K562 (cell line): ENCODE measurements at regions not wholly inside any gene's neighbourhood (a gene's known extent, or its start where the extent isn't known, plus 50 kb on each side); places are given as distances from the start of the nearest gene placed in this dataset.

Source experiments
- ATAC-seq: fragments of 200-7000 bp; cut with Tn5 transposase; 3 replicates; pipeline ENCODE4 v1.9.1; 2020; ENCODE audit warnings: moderate library complexity
- BruUV-seq: library from RNA; stranded (reverse); fragments of 400-500 nt; replicated peaks from 2 replicates; lab custom pipeline; 2021; lab: Mats Ljungman, UMichigan
- CTCF ChIA-PET: fragments of 300-600 bp; formaldehyde crosslinking; extraction: SDS; loops from one replicate; lab custom pipeline; 2021; ENCODE audit warnings: low intra/inter-chr PET ratio; lab: Yijun Ruan, JAX
- POLR2A ChIA-PET: fragments of 300-600, 350-650 bp; sonication (Branson Sonifier 250); formaldehyde crosslinking; extraction: SDS; loops from one replicate; lab custom pipeline; 2021; ENCODE audit warnings: antibody characterized with exemption, inconsistent platforms; lab: Yijun Ruan, JAX
- DNase-seq, 4 experiments: peaks; one replicate each; pipeline versions ENCODE4 v3.0.0 to v3.0.0-alpha.2; 2011 to 2018; ENCODE audit warnings: low spot score in 3 of 4, mixed read lengths in 3 of 4; ENCODE audit errors: extremely low read depth in 1 of 4
- FAIRE-seq: peaks from 2 replicates; lab custom pipeline; 2011; peaks lifted over from hg19 to GRCh38; lab: Jason Lieb, UNC
- H2AFZ ChIP-seq: 2 replicates; pipeline ENCODE4 v1.6.0; 2011; ENCODE audit warnings: low read depth, low read length, control low read depth, inconsistent platforms
- H3K27ac ChIP-seq: fragments of 200-600 bp; 3 replicates; pipeline ENCODE4 v1.8.0; 2011; ENCODE audit warnings: low read depth, mild to moderate bottlenecking, control low read depth, inconsistent platforms, low read length, moderate library complexity, mixed read lengths; ENCODE audit errors: extremely low read depth
- H3K27me3 ChIP-seq, 2 experiments: fragments of 300-600 bp in 1 of 2; 2 replicates in 1 of 2; 3 replicates in 1 of 2; pipeline versions ENCODE4 v1.6.0 to v1.8.0; 2011; ENCODE audit warnings: inconsistent platforms in 2 of 2, low read length in 2 of 2, mild to moderate bottlenecking in 1 of 2, mixed read lengths in 1 of 2, moderate library complexity in 1 of 2; ENCODE audit not compliant: control insufficient read depth in 2 of 2, insufficient read depth in 2 of 2
- H3K36me3 ChIP-seq: fragments of 300-600 bp; 3 replicates; pipeline ENCODE4 v1.8.0; 2011; ENCODE audit warnings: mild to moderate bottlenecking, low read length, inconsistent platforms; ENCODE audit not compliant: control insufficient read depth, insufficient read depth
- H3K4me1 ChIP-seq, 2 experiments: fragments of 200-600 bp in 1 of 2; replicated peaks in 1 of 2; 2 replicates in 1 of 2; 3 replicates in 1 of 2; pipeline versions ENCODE4 v1.5.1 to v1.8.0; 2011; ENCODE audit warnings: inconsistent platforms in 2 of 2, low read length in 2 of 2, mild to moderate bottlenecking in 1 of 2, mixed read lengths in 1 of 2, moderate library complexity in 1 of 2; ENCODE audit not compliant: control insufficient read depth in 2 of 2, insufficient read depth in 2 of 2
- H3K4me2 ChIP-seq: 2 replicates; pipeline ENCODE4 v1.6.1; 2011; ENCODE audit warnings: low read length, control low read depth, inconsistent platforms, mixed read lengths; ENCODE audit not compliant: insufficient read depth
- H3K4me3 ChIP-seq: fragments of 200-600 bp; sonication (generic), shearing (Covaris generic); 2 replicates; pipeline ENCODE4 v1.5.1; 2016; ENCODE audit warnings: control low read depth, inconsistent platforms
- H3K79me2 ChIP-seq: fragments of 200-600 bp; 3 replicates; pipeline ENCODE4 v1.8.0; 2011; ENCODE audit warnings: low read length, inconsistent platforms; ENCODE audit not compliant: control insufficient read depth, insufficient read depth
- H3K9ac ChIP-seq, 2 experiments: 2 replicates each; pipeline versions ENCODE4 v1.6.0 to v1.6.1; 2011; ENCODE audit warnings: low read depth in 2 of 2, low read length in 2 of 2, control low read depth in 1 of 2, inconsistent platforms in 1 of 2, mild to moderate bottlenecking in 1 of 2, mixed read lengths in 1 of 2; ENCODE audit not compliant: insufficient read depth in 1 of 2
- H3K9me1 ChIP-seq: one replicate; pipeline ENCODE4 v1.6.0; 2011; ENCODE audit warnings: inconsistent platforms, mild to moderate bottlenecking, low read length, moderate library complexity; ENCODE audit not compliant: control insufficient read depth, insufficient read depth
- H3K9me3 ChIP-seq: replicated peaks from 2 replicates; pipeline ENCODE4 v1.5.1; 2011; ENCODE audit warnings: low read depth, low read length, inconsistent platforms; ENCODE audit not compliant: control insufficient read depth, insufficient read depth
- H4K20me1 ChIP-seq: replicated peaks from 2 replicates; pipeline ENCODE4 v1.6.1; 2011; ENCODE audit warnings: low read length, inconsistent platforms, mixed read lengths; ENCODE audit not compliant: control insufficient read depth, insufficient read depth
- BCL6 ChIP-seq: fragments of 250-450 bp; sonication (Bioruptor Pico); IDR thresholded peaks from 2 replicates; pipeline ENCODE4 v1.4.0; 2020
- CBFA2T2 ChIP-seq: fragments of 450-650 bp; conservative IDR thresholded peaks from 2 replicates; pipeline ENCODE4 v1.6.1; 2017; ENCODE audit warnings: mild to moderate bottlenecking
- ELF4 ChIP-seq: fragments of 450-650 bp; formaldehyde crosslinking; IDR thresholded peaks from 2 replicates; pipeline ENCODE4 v1.4.0; 2022; ENCODE audit warnings: missing genetic modification characterization
- ETV1 ChIP-seq: fragments of 450-650 bp; conservative IDR thresholded peaks from 2 replicates; pipeline ENCODE4 v1.6.1; 2016; ENCODE audit warnings: missing genetic modification characterization, control low read depth, low read depth, missing compliant biosample characterization
- HOXB6 ChIP-seq: fragments of 250-450 bp; sonication (Bioruptor Pico); IDR thresholded peaks from 2 replicates; pipeline ENCODE4 v1.5.1; 2022; ENCODE audit warnings: mild to moderate bottlenecking, borderline replicate concordance
- KLF10 ChIP-seq: fragments of 250-450 bp; sonication (Bioruptor Pico); IDR thresholded peaks from 2 replicates; pipeline ENCODE4 v1.6.1; 2021; ENCODE audit warnings: matching md5 sums
- KLF13 ChIP-seq: fragments of 450-650 bp; IDR thresholded peaks from 2 replicates; pipeline ENCODE4 v1.6.1; 2016; ENCODE audit warnings: missing genetic modification characterization, low read depth, mild to moderate bottlenecking, missing compliant biosample characterization, moderate library complexity, borderline replicate concordance
- MEF2A ChIP-seq: IDR thresholded peaks from 2 replicates; pipeline ENCODE4 v1.6.1; 2011; ENCODE audit warnings: low read depth, mild to moderate bottlenecking, low read length, moderate library complexity; ENCODE audit not compliant: control insufficient read depth
- NCOR1 ChIP-seq: fragments of 450-650 bp; IDR thresholded peaks from 2 replicates; pipeline ENCODE4 v1.6.1; 2016; ENCODE audit warnings: mild to moderate bottlenecking, moderate library complexity
- POLR3A ChIP-seq: IDR thresholded peaks from 2 replicates; pipeline ENCODE4 v1.6.1; 2011; ENCODE audit warnings: borderline replicate concordance, mild to moderate bottlenecking, moderate library complexity; ENCODE audit not compliant: insufficient read length, insufficient read depth; ENCODE audit errors: extremely low read depth
- TAF9B ChIP-seq: fragments of 450-650 bp; IDR thresholded peaks from 2 replicates; pipeline ENCODE4 v1.6.1; 2018; ENCODE audit warnings: mild to moderate bottlenecking; ENCODE audit not compliant: partially characterized antibody
- TCF7 ChIP-seq: sonication (generic); IDR thresholded peaks from 2 replicates; pipeline ENCODE4 v1.6.1; 2016; ENCODE audit warnings: antibody characterized with exemption, borderline replicate concordance
- TSC22D4 ChIP-seq: fragments of 450-650 bp; IDR thresholded peaks from 2 replicates; pipeline ENCODE4 v1.6.1; 2016; ENCODE audit warnings: missing genetic modification characterization, missing biosample characterization, control low read depth
- ZC3H4 ChIP-seq: sonication (generic); formaldehyde crosslinking; IDR thresholded peaks from 2 replicates; pipeline ENCODE4 v1.9.0; 2021; ENCODE audit warnings: missing genetic modification reagents, borderline replicate concordance
- ZNF224 ChIP-seq: sonication (generic); formaldehyde crosslinking; IDR thresholded peaks from 2 replicates; pipeline ENCODE4 v1.8.0; 2022; ENCODE audit warnings: mild to moderate bottlenecking, missing genetic modification reagents
- WGBS: fragments of 100-300 bp; shearing (Covaris generic); methylation state at CpG from one replicate; pipeline ENCODE4 v1.1.6; 2016; ENCODE audit warnings: low coverage, mixed read lengths; ENCODE audit not compliant: insufficient coverage; ENCODE audit errors: missing lambda C conversion rate; 5-methylcytosine and 5-hydroxymethylcytosine counted together
- in situ Hi-C: fragments of 300-500 bp; cut with MboI; formaldehyde crosslinking; loops from 4 replicates; pipeline ENCODE4 v1.15.0; 2018; ENCODE audit warnings: inconsistent platforms, mixed read lengths
- intact Hi-C: fragments of 100-400 bp; cut with micrococcal nuclease; formaldehyde crosslinking; loops from 2 replicates; pipeline ENCODE4 v1.14.2; 2022
- TF ChIP-seq, protein P1 (sequence below): fragments of 450-650 bp; formaldehyde crosslinking; IDR thresholded peaks from 2 replicates; pipeline ENCODE4 v1.4.0; 2022; ENCODE audit warnings: mild to moderate bottlenecking, moderate library complexity

- DNase-seq = no peak
- intact Hi-C loops = no loop called here
- TF ChIP-seq, protein P1, sequence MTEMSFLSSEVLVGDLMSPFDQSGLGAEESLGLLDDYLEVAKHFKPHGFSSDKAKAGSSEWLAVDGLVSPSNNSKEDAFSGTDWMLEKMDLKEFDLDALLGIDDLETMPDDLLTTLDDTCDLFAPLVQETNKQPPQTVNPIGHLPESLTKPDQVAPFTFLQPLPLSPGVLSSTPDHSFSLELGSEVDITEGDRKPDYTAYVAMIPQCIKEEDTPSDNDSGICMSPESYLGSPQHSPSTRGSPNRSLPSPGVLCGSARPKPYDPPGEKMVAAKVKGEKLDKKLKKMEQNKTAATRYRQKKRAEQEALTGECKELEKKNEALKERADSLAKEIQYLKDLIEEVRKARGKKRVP (CRISPR knock-in tag) = no peak
- TF ChIP-seq CBFA2T2 (no peak), BCL6 (CRISPR knock-in tag) (no peak), TSC22D4 (tag) (no peak), POLR3A (no peak), KLF13 (tag) (no peak), TAF9B (no peak), HOXB6 (CRISPR knock-in tag) (no peak), NCOR1 (no peak), TCF7 (no peak), ELF4 (CRISPR knock-in tag) (no peak), ZNF224 (CRISPR knock-in tag) (no peak), ETV1 (tag) (no peak), MEF2A (no peak), KLF10 (CRISPR knock-in tag) (no peak), ZC3H4 (CRISPR knock-in tag) (no peak)
- Histone ChIP-seq H3K27ac (no peak overlapping the region), H3K4me1 (peaks cover 0 to 5% of the 10 kb centered on the region in 2 experiments; a peak in 2 of 5 replicates), H3K27me3 (peaks cover 22 to 60% of the 10 kb centered on the region in 2 experiments), H3K9me1 (peaks cover 2% of the 10 kb centered on the region), H4K20me1 (no peaks in the 10 kb centered on the region), H3K79me2 (no peaks in the 10 kb centered on the region), H3K4me3 (no peak overlapping the region), H2AFZ (no peak overlapping the region), H3K36me3 (no peaks in the 10 kb centered on the region), H3K4me2 (no peak overlapping the region), H3K9me3 (no peaks in the 10 kb centered on the region), H3K9ac (no peak overlapping the region)
- ATAC-seq = no peak
- no peak for FAIRE-seq
- ChIA-PET POLR2A (no interaction called here), CTCF (no interaction called here)
- in situ Hi-C loops = no loop called here
- 3% methylated on average over 10 of the region's 11 CpGs for WGBS
- no TSS peak for BruUV-seq
Measured at GRCh38 chr2:120992791-120993555, 257.3 kb downstream of the GLI2 start.
